Cardiac fibroblast (primary cell): ENCODE measurements at regions not wholly inside any gene's neighbourhood (a gene's known extent, or its start where the extent isn't known, plus 50 kb on each side); places are given as distances from the start of the nearest gene placed in this dataset.
A peak's percentile ranks its signal among the peaks of the same experiment; 100 is the strongest.

ENCODE experiments used
- DNase-seq, 2 donors: peaks; one replicate each; pipeline versions ENCODE4 v3.0.0 to v3.0.0-alpha.2; 2010; ENCODE audit warnings: low read depth in 2 of 2
- H3K4me3 ChIP-seq, 2 donors: replicated peaks in 1 of 2; 1 replicate in 1 of 2; 2 replicates in 1 of 2; pipeline ENCODE4 v1.5.1; 2011; ENCODE audit warnings: low read depth in 2 of 2, low read length in 2 of 2, mild to moderate bottlenecking in 2 of 2, moderate library complexity in 1 of 2
- CTCF ChIP-seq: IDR thresholded peaks from one replicate; pipeline ENCODE4 v1.5.1; 2011; ENCODE audit warnings: low read depth, mild to moderate bottlenecking, low read length, inconsistent platforms

DNA sequence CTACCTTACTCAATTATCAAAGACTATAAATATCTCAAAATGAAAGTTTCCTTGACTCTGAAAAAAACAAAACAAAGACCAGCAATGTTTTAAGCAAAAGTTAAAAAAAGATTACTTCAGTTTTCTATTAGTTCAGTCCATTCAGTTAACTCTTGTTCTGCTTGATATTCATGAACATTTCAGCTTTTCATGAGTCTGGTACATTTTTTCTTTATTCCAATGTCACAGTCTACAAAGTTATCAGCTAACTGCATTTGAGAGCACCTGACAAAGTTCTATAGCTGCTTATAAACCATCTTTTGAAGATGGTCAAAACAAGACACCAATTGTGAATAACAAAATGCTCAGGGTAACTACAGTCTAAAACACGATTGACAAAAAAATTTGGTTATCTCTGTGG, 156.1 kb upstream of the NOX3 start:
- no peak for TF ChIP-seq CTCF
- no peak for DNase-seq
- no peak overlapping the region for H3K4me3 ChIP-seq

DNA sequence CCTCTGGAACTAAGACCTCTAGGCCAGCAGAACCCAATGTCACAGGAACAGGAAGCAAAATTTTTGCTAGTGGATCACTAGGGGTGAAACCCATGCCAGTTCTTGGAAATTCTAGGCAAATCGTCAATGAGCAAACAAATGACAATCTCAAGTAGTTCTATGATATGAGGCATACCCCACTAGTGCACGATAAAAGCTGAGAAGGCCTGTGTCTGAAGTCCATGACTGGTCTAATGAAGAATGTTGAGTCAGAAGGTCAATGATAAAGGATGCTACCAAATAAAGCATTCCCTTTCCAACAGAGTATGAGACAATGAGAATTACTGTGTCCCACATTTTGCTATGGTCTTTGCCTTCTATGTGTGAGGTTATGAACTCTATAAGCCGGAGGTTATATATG, 149.4 kb upstream of the NOX3 start:
- no peak for TF ChIP-seq CTCF
- DNase-seq: peak; percentile 2 to 11
- H3K4me3 ChIP-seq: no peak overlapping the region

- H3K4me3 ChIP-seq: no peak overlapping the region
- no peak for DNase-seq
- no peak for TF ChIP-seq CTCF
These were observed 143.9 kb upstream of the NOX3 start for GRCh38 chr6:155599561-155599960.

GRCh38 chr6:155599160-155599559, 143.5 kb upstream of the NOX3 start:
- H3K4me3 ChIP-seq: no peak overlapping the region
- no peak for DNase-seq
- TF ChIP-seq CTCF: no peak

DNA sequence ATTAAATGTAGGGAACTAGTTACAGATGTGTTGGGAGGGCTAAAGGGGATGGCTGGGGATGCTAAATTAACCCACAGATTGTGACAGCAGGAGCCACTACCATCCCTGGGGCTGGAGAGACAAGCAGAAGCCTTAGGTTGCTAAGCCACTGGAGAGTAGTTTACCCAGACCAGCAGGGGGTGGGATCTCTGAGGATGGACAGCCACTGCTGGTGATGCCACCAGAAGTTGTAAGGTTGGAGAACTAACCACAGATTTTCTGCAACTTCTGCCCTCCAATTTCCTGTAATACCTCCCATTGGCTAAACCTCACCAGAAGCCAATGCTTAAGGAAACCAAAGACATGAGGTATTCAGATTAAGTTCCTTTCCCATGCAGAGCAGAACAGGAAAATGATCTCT, 139.6 kb upstream of the NOX3 start:
- H3K4me3 ChIP-seq: no peak overlapping the region
- no peak for TF ChIP-seq CTCF
- DNase-seq: no peak

- no peak for DNase-seq
- TF ChIP-seq CTCF: no peak
- no peak overlapping the region for H3K4me3 ChIP-seq
These were observed 136.1 kb upstream of the NOX3 start for GRCh38 chr6:155591741-155592140.

GRCh38 chr6:155589190-155589589, 133.6 kb upstream of the NOX3 start:
- no peak overlapping the region for H3K4me3 ChIP-seq
- DNase-seq: no peak
- TF ChIP-seq CTCF: no peak
